ENCODE measurements at regions not wholly inside any gene's neighbourhood (a gene's known extent, or its start where the extent isn't known, plus 50 kb on each side); places are given as distances from the start of the nearest gene placed in this dataset.
A peak's percentile ranks its signal among the peaks of the same experiment; 100 is the strongest.

GRCh38 chr11:107222431-107222830 lies 204.2 kb upstream of the GUCY1A2 start (continued):
- TF ChIP-seq ZNF449 (tag by site-specific recombination; IDR thresholded peaks at IDR 0.05) (no peak), ZNF423 (tag by site-specific recombination; IDR thresholded peaks at IDR 0.05) (no peak), ZNF350 (tag by site-specific recombination; IDR thresholded peaks at IDR 0.05) (no peak), PBX3 (CRISPR knock-in tag; IDR thresholded peaks at IDR 0.05) (no peak), ZNF37A (tag by site-specific recombination; IDR thresholded peaks at IDR 0.05) (no peak), ZNF140 (tag by site-specific recombination; IDR thresholded peaks at IDR 0.05) (no peak), ELK4 (IDR thresholded peaks at IDR 0.05; ENCODE audit: borderline replicate concordance, low read depth, low read length) (no peak)

GRCh38 chr11:107221748-107222285 lies 203.5 kb upstream of the GUCY1A2 start:
- TF ChIP-seq ZNF155 (tag by site-specific recombination; IDR thresholded peaks at IDR 0.05) (no peak), ZNF777 (tag by site-specific recombination; IDR thresholded peaks at IDR 0.05; ENCODE audit: borderline replicate concordance) (no peak), ZNF837 (tag by site-specific recombination; IDR thresholded peaks at IDR 0.05) (no peak), ZNF138 (tag by site-specific recombination; IDR thresholded peaks at IDR 0.05; ENCODE audit: borderline replicate concordance) (no peak)
- no peak overlapping the region for H3K4me3 ChIP-seq (ENCODE audit: low read depth, low read length)
- H3K27ac ChIP-seq (ENCODE audit: extremely low read depth, low read depth, low read length) = no peak overlapping the region
- H3K4me1 ChIP-seq (ENCODE audit: control insufficient read depth, insufficient read depth, low read length) = 0 out of 2 replicates have a peak, but pooled peaks cover 2% of the 10 kb centered on the region
- H3K36me3 ChIP-seq (ENCODE audit: control insufficient read depth in 2 of 2, insufficient read depth in 1 of 2, low read length in 2 of 2) = no peaks in the 10 kb centered on the region
- ChIA-PET CTCF (no interaction called here), POLR2A (no interaction called here)
- H3K9me3 ChIP-seq (ENCODE audit: control insufficient read depth, insufficient read depth, low read depth, low read length) = no peaks in the 10 kb centered on the region

- H3K4me3 ChIP-seq (ENCODE audit: low read depth, low read length) = no peak overlapping the region
- H3K27ac ChIP-seq (ENCODE audit: extremely low read depth, low read depth, low read length) = no peak overlapping the region
- ChIA-PET CTCF (interaction anchor here (0.6 to 0.8 kb wide), 2 partner anchors 247 to 470 kb away, joined by 3 read pairs; no protein-coding TSS in a partner anchor), POLR2A (no interaction called here)
- 0 out of 2 replicates have a peak, but pooled peaks cover 2% of the 10 kb centered on the region for H3K4me1 ChIP-seq (ENCODE audit: control insufficient read depth, insufficient read depth, low read length)
- H3K9me3 ChIP-seq (ENCODE audit: control insufficient read depth, insufficient read depth, low read depth, low read length) = no peaks in the 10 kb centered on the region
- no peaks in the 10 kb centered on the region for H3K36me3 ChIP-seq (ENCODE audit: control insufficient read depth in 2 of 2, insufficient read depth in 1 of 2, low read length in 2 of 2)
- TF ChIP-seq ZNF558 (tag by site-specific recombination; IDR thresholded peaks at IDR 0.05) = no peak
- no peak for TF ChIP-seq GFI1B (tag by site-specific recombination; IDR thresholded peaks at IDR 0.05)
- no peak for TF ChIP-seq HOXD13 (CRISPR knock-in tag; IDR thresholded peaks at IDR 0.05; ENCODE audit: borderline replicate concordance)
- TF ChIP-seq ZNF121 (tag by site-specific recombination; IDR thresholded peaks at IDR 0.05) = no peak
- TF ChIP-seq EGR2 (tag by site-specific recombination; IDR thresholded peaks at IDR 0.05; ENCODE audit: low read depth) = no peak
- TF ChIP-seq GLIS2 (tag by site-specific recombination; IDR thresholded peaks at IDR 0.05) = 0 out of 2 replicates have a peak, but pooled peaks have one; percentile 14
- peak; percentile 68; the same call in 1 of the 2 replicates for TF ChIP-seq SCRT1 (tag by site-specific recombination; IDR thresholded peaks at IDR 0.05; ENCODE audit: borderline replicate concordance)
- TF ChIP-seq KLF10 (tag by site-specific recombination; IDR thresholded peaks at IDR 0.05) = no peak
- no peak for TF ChIP-seq ZNF561 (tag by site-specific recombination; IDR thresholded peaks at IDR 0.05; ENCODE audit: borderline replicate concordance)
- TF ChIP-seq ZBTB48 (tag by site-specific recombination; IDR thresholded peaks at IDR 0.05) = no peak
- TF ChIP-seq ZSCAN18 (tag by site-specific recombination; IDR thresholded peaks at IDR 0.05) = no peak
- peak; percentile 70; the same call in 1 of the 2 replicates for TF ChIP-seq TRIM28 (IDR thresholded peaks at IDR 0.05; ENCODE audit: borderline replicate concordance, low read length)
- no peak for TF ChIP-seq ZNF692 (tag by site-specific recombination; IDR thresholded peaks at IDR 0.05)
- TF ChIP-seq SCRT2 (tag by site-specific recombination; IDR thresholded peaks at IDR 0.05) = peak; percentile 90
Measured at GRCh38 chr11:107218123-107219013, 200.1 kb upstream of the GUCY1A2 start.

All from HEK293 (cell line).